Central memory CD8-positive, alpha-beta T cell (primary cell): ENCODE measurements at regions not wholly inside any gene's neighbourhood (a gene's known extent, or its start where the extent isn't known, plus 50 kb on each side); places are given as distances from the start of the nearest gene placed in this dataset.

Source experiments
- ATAC-seq: fragments of 150-1000 bp; cut with Tn5 transposase; replicated peaks from 2 replicates; pipeline ENCODE4 v1.10.0; 2022; ENCODE audit warnings: mild to moderate bottlenecking, moderate FRiP score, moderate number of reproducible peaks; ENCODE audit not compliant: poor library complexity, severe bottlenecking; ENCODE audit errors: extremely low read depth
- DNase-seq, 2 donors: peaks; one replicate each; pipeline ENCODE4 v3.0.0; 2021; ENCODE audit warnings: low spot score in 2 of 2
- H3K27ac Mint-ChIP-seq: one replicate; pipeline ENCODE4 v1.8.0; 2022; ENCODE audit warnings: low read depth, mild to moderate bottlenecking, moderate library complexity, mixed read lengths
- H3K27me3 Mint-ChIP-seq: one replicate; pipeline ENCODE4 v1.8.0; 2022; ENCODE audit warnings: mixed read lengths
- H3K36me3 Mint-ChIP-seq: one replicate; pipeline ENCODE4 v1.8.0; 2022; ENCODE audit warnings: mild to moderate bottlenecking, moderate library complexity, mixed read lengths; ENCODE audit not compliant: insufficient read depth
- H3K4me1 Mint-ChIP-seq: one replicate; pipeline ENCODE4 v1.8.0; 2022; ENCODE audit warnings: mixed read lengths
- H3K4me3 Mint-ChIP-seq: one replicate; pipeline ENCODE4 v1.8.0; 2022; ENCODE audit warnings: mild to moderate bottlenecking, moderate library complexity, mixed read lengths
- H3K9me3 Mint-ChIP-seq: one replicate; pipeline ENCODE4 v1.8.0; 2022; ENCODE audit warnings: mixed read lengths

- H3K4me1 Mint-ChIP-seq, result no peaks in the 10 kb centered on the region
- H3K27me3 Mint-ChIP-seq, result peaks cover 35% of the 10 kb centered on the region
- ATAC-seq (no peak), DNase-seq (no peak)
- no peak overlapping the region for H3K4me3 Mint-ChIP-seq
- no peaks in the 10 kb centered on the region for H3K9me3 Mint-ChIP-seq
- H3K27ac Mint-ChIP-seq, result no peak overlapping the region
- peaks cover 2% of the 10 kb centered on the region for H3K36me3 Mint-ChIP-seq
These were observed 142.3 kb upstream of the GPR26 start for GRCh38 chr10:123523833-123524232.

- H3K27ac Mint-ChIP-seq, result no peak overlapping the region
- H3K4me3 Mint-ChIP-seq, result no peak overlapping the region
- DNase-seq, result no peak
- H3K36me3 Mint-ChIP-seq, result peaks cover 2% of the 10 kb centered on the region
- no peak for ATAC-seq
- H3K27me3 Mint-ChIP-seq, result peaks cover 49% of the 10 kb centered on the region
- no peaks in the 10 kb centered on the region for H3K4me1 Mint-ChIP-seq
- no peaks in the 10 kb centered on the region for H3K9me3 Mint-ChIP-seq
These were observed 139.6 kb upstream of the GPR26 start for GRCh38 chr10:123526356-123527064.

GRCh38 chr10:123527151-123527550 is 139.0 kb upstream of the GPR26 start:
- DNase-seq, result no peak
- Mint-ChIP-seq H3K4me3 (no peak overlapping the region), H3K9me3 (peaks cover 1% of the 10 kb centered on the region), H3K36me3 (peaks cover 2% of the 10 kb centered on the region), H3K27ac (no peak overlapping the region), H3K27me3 (peaks cover 49% of the 10 kb centered on the region), H3K4me1 (no peaks in the 10 kb centered on the region)
- ATAC-seq, result no peak

GRCh38 chr10:123529146-123529760 is 136.9 kb upstream of the GPR26 start:
- peaks cover 48% of the 10 kb centered on the region for H3K27me3 Mint-ChIP-seq
- H3K36me3 Mint-ChIP-seq, result no peaks in the 10 kb centered on the region
- H3K4me3 Mint-ChIP-seq, result no peak overlapping the region
- no peak for DNase-seq
- no peak for ATAC-seq
- no peaks in the 10 kb centered on the region for H3K4me1 Mint-ChIP-seq
- no peak overlapping the region for H3K27ac Mint-ChIP-seq
- H3K9me3 Mint-ChIP-seq, result peaks cover 8% of the 10 kb centered on the region

- ATAC-seq, result no peak
- Mint-ChIP-seq H3K27ac (no peak overlapping the region), H3K36me3 (no peaks in the 10 kb centered on the region), H3K4me1 (no peaks in the 10 kb centered on the region), H3K9me3 (peaks cover 8% of the 10 kb centered on the region), H3K27me3 (peaks cover 56% of the 10 kb centered on the region), H3K4me3 (no peak overlapping the region)
- no peak for DNase-seq
These were observed 135.8 kb upstream of the GPR26 start for GRCh38 chr10:123530166-123530870.

GRCh38 chr10:123535386-123535785 is 130.8 kb upstream of the GPR26 start:
- Mint-ChIP-seq H3K9me3 (peaks cover 8% of the 10 kb centered on the region), H3K4me1 (no peaks in the 10 kb centered on the region), H3K36me3 (no peaks in the 10 kb centered on the region), H3K27me3 (peaks cover 65% of the 10 kb centered on the region), H3K27ac (no peak overlapping the region), H3K4me3 (no peak overlapping the region)
- DNase-seq (no peak), ATAC-seq (no peak)

DNA sequence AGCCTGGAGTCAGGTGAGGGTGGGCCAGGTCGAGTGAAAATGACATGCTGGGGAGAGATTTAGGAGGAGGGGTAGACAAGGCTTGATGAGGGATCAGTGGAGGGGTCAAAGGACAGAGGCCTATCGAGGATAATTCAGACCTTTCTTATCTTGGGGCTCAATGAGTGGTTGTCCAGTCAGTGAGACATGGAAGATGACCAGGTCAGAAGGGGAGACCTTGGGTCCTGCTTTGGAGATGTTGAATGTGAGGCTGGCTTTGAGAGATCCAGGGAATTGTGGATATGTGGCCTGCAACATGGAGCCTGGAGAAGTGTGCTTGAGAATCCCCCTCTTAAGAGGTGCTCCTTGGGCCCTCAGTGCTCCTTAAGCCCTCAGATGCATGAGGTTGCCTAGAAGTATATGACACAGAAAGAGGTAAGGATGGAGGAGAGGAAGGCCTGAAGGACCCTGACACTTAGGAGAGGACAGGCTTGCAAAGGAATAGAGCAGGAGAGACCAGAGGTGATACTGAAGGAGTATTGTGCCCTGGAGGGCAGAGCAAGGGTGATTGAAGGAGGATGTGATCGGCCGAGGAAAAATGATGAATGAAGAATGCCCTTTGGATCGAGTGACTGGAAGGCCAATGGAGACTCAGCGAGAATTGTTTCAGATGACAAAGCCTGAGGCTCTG is 129.8 kb upstream of the GPR26 start:
- no peaks in the 10 kb centered on the region for H3K36me3 Mint-ChIP-seq
- peaks cover 8% of the 10 kb centered on the region for H3K9me3 Mint-ChIP-seq
- H3K4me1 Mint-ChIP-seq, result no peaks in the 10 kb centered on the region
- peaks cover 64% of the 10 kb centered on the region for H3K27me3 Mint-ChIP-seq
- DNase-seq (no peak), ATAC-seq (no peak)
- H3K27ac Mint-ChIP-seq, result no peak overlapping the region
- H3K4me3 Mint-ChIP-seq, result no peak overlapping the region

GRCh38 chr10:123537188-123537961 is 128.8 kb upstream of the GPR26 start:
- H3K4me3 Mint-ChIP-seq, result no peak overlapping the region
- ATAC-seq, result no peak
- peaks cover 60% of the 10 kb centered on the region for H3K27me3 Mint-ChIP-seq
- peaks cover 5% of the 10 kb centered on the region for H3K9me3 Mint-ChIP-seq
- H3K36me3 Mint-ChIP-seq, result no peaks in the 10 kb centered on the region
- H3K4me1 Mint-ChIP-seq, result no peaks in the 10 kb centered on the region
- H3K27ac Mint-ChIP-seq, result no peak overlapping the region
- no peak for DNase-seq

GRCh38 chr10:123538401-123539320 is 127.5 kb upstream of the GPR26 start:
- no peak for DNase-seq
- Mint-ChIP-seq H3K27ac (no peak overlapping the region), H3K9me3 (no peaks in the 10 kb centered on the region), H3K36me3 (no peaks in the 10 kb centered on the region), H3K4me3 (no peak overlapping the region), H3K4me1 (no peaks in the 10 kb centered on the region), H3K27me3 (peaks cover 51% of the 10 kb centered on the region)
- no peak for ATAC-seq

DNA sequence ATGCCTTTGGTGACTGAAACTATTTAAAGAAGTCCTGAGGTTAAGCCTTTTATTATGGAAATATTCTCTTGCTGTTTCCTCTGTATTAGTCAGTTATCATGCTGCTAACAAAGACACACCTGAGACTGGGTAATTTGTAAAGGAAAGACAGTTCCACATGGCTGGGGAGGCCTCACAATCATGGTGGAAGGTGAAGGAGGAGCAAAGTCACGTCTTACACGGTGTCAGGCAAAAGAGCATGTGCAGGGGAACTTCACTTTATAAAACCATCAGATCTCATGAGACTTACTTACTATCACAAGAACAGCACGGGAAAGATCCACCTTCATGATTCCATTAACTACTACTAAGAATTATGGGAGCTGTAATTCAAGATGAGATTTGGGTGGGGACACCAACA is 121.2 kb upstream of the GPR26 start:
- Mint-ChIP-seq H3K4me1 (no peaks in the 10 kb centered on the region), H3K9me3 (peaks cover 5% of the 10 kb centered on the region)

DNA sequence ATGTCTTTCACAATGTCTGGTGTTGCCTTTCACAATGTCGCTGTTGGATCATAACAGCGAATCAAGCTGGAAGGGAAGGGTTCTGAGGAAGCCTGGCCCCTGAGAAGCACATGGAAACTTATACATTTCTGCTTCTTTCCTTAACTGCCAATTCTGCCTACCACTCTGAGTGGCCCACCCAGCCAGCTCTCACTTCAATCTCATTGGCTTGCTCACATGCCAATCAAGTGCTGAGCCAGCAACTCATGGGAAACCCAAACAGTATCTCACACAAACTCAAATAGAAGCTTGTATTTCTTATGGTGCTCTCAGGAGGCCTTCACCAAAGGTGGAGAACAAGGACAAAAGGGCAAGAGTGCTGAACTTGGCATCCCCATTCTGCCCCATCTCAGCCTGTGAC is 117.4 kb upstream of the GPR26 start:
- H3K9me3 Mint-ChIP-seq, result peaks cover 5% of the 10 kb centered on the region
- H3K27ac Mint-ChIP-seq, result no peak overlapping the region
- no peak for ATAC-seq
- no peaks in the 10 kb centered on the region for H3K36me3 Mint-ChIP-seq
- no peak overlapping the region for H3K4me3 Mint-ChIP-seq
- DNase-seq, result no peak
- H3K4me1 Mint-ChIP-seq, result no peaks in the 10 kb centered on the region
- peaks cover 39% of the 10 kb centered on the region for H3K27me3 Mint-ChIP-seq

More for the DNA sequence above, 121.2 kb upstream of the GPR26 start:
- H3K27me3 Mint-ChIP-seq, result peaks cover 34% of the 10 kb centered on the region
- DNase-seq (no peak), ATAC-seq (no peak)
- no peaks in the 10 kb centered on the region for H3K36me3 Mint-ChIP-seq
- H3K4me3 Mint-ChIP-seq, result no peak overlapping the region
- H3K27ac Mint-ChIP-seq, result no peak overlapping the region
